Mesenchymal stem cell (in vitro differentiated cells and primary cell): ENCODE measurements at regions not wholly inside any gene's neighbourhood (a gene's known extent, or its start where the extent isn't known, plus 50 kb on each side); places are given as distances from the start of the nearest gene placed in this dataset.

Source experiments
- DNase-seq: peaks from one replicate; pipeline ENCODE4 v3.0.0-alpha.2; 2013
- H2AFZ ChIP-seq: one replicate; pipeline ENCODE4 v1.6.1; 2013; ENCODE audit warnings: low read depth, mild to moderate bottlenecking, control low read depth, inconsistent platforms, low read length, moderate library complexity
- H2AK5ac ChIP-seq: 2 replicates; pipeline ENCODE4 v1.6.1; 2013; ENCODE audit warnings: low read length, moderate library complexity, mild to moderate bottlenecking, inconsistent platforms; ENCODE audit not compliant: severe bottlenecking
- H2BK120ac ChIP-seq: one replicate; pipeline ENCODE4 v1.6.1; 2013; ENCODE audit warnings: low read depth, mild to moderate bottlenecking, inconsistent platforms, low read length, moderate library complexity
- H2BK12ac ChIP-seq, 2 experiments: one replicate each; pipeline ENCODE4 v1.6.1; 2013; ENCODE audit warnings: inconsistent platforms in 2 of 2, low read length in 2 of 2, mild to moderate bottlenecking in 2 of 2, moderate library complexity in 2 of 2, control low read depth in 1 of 2
- H2BK15ac ChIP-seq: one replicate; pipeline ENCODE4 v1.6.1; 2013; ENCODE audit warnings: mild to moderate bottlenecking, low read depth, inconsistent platforms; ENCODE audit not compliant: poor library complexity, severe bottlenecking
- H2BK5ac ChIP-seq: 2 replicates; pipeline ENCODE4 v1.6.1; 2013; ENCODE audit warnings: low read depth, mild to moderate bottlenecking, low read length, control low read depth, inconsistent platforms; ENCODE audit not compliant: poor library complexity, severe bottlenecking
- H3K14ac ChIP-seq, 2 experiments: one replicate each; pipeline ENCODE4 v1.6.1; 2013; ENCODE audit warnings: inconsistent platforms in 2 of 2, low read length in 2 of 2, control low read depth in 1 of 2, mild to moderate bottlenecking in 1 of 2, moderate library complexity in 1 of 2
- H3K18ac ChIP-seq, 2 experiments: one replicate each; pipeline ENCODE4 v1.6.1; 2013; ENCODE audit warnings: inconsistent platforms in 2 of 2, low read length in 2 of 2, control low read depth in 1 of 2, low read depth in 1 of 2, mild to moderate bottlenecking in 1 of 2
- H3K23ac ChIP-seq, 2 experiments: one replicate each; pipeline ENCODE4 v1.6.1; 2013; ENCODE audit warnings: inconsistent platforms in 2 of 2, low read length in 2 of 2, mild to moderate bottlenecking in 2 of 2, moderate library complexity in 2 of 2, control low read depth in 1 of 2
- H3K27ac ChIP-seq: 2 replicates; pipeline ENCODE4 v1.5.1; 2013; ENCODE audit warnings: mild to moderate bottlenecking, moderate library complexity, low read length, control low read depth, inconsistent platforms; ENCODE audit not compliant: poor library complexity, severe bottlenecking
- H3K27me3 ChIP-seq, 2 experiments: 2 replicates each; pipeline versions ENCODE4 v1.6.1 to v1.7.0; 2013; ENCODE audit warnings: low read length in 2 of 2, mild to moderate bottlenecking in 2 of 2, moderate library complexity in 2 of 2, control low read depth in 1 of 2, inconsistent platforms in 1 of 2; ENCODE audit not compliant: control insufficient read depth in 1 of 2, insufficient read depth in 1 of 2
- H3K36me3 ChIP-seq, 2 experiments: 2 replicates each; pipeline versions ENCODE4 v1.6.1 to v1.7.0; 2013; ENCODE audit warnings: low read length in 2 of 2, control low read depth in 1 of 2, inconsistent platforms in 1 of 2, low read depth in 1 of 2, mild to moderate bottlenecking in 1 of 2; ENCODE audit not compliant: insufficient read depth in 2 of 2, control insufficient read depth in 1 of 2
- H3K4ac ChIP-seq, 2 experiments: one replicate each; pipeline ENCODE4 v1.6.1; 2013; ENCODE audit warnings: inconsistent platforms in 2 of 2, low read length in 2 of 2, mild to moderate bottlenecking in 2 of 2, moderate library complexity in 2 of 2, control low read depth in 1 of 2, low read depth in 1 of 2
- H3K4me1 ChIP-seq: 2 replicates; pipeline ENCODE4 v1.6.1; 2013; ENCODE audit warnings: low read depth, low read length, control low read depth; ENCODE audit not compliant: control insufficient read depth, insufficient read depth
- H3K4me2 ChIP-seq: 2 replicates; pipeline ENCODE4 v1.6.1; 2013; ENCODE audit warnings: low read length, mild to moderate bottlenecking, inconsistent platforms; ENCODE audit not compliant: poor library complexity, severe bottlenecking
- H3K4me3 ChIP-seq, 2 experiments: 2 replicates each; pipeline versions ENCODE4 v1.5.1 to v1.7.0; 2013; ENCODE audit warnings: low read length in 2 of 2, mild to moderate bottlenecking in 2 of 2, control low read depth in 1 of 2, low read depth in 1 of 2; ENCODE audit not compliant: insufficient read depth in 1 of 2
- H3K79me1 ChIP-seq: replicated peaks from 2 replicates; pipeline ENCODE4 v1.6.1; 2013; ENCODE audit warnings: mild to moderate bottlenecking, control low read depth, low read length, inconsistent platforms; ENCODE audit not compliant: poor library complexity, severe bottlenecking
- H3K9ac ChIP-seq: 2 replicates; pipeline ENCODE4 v1.7.0; 2013; ENCODE audit warnings: mild to moderate bottlenecking, low read length, moderate library complexity
- H3K9me3 ChIP-seq: 2 replicates; pipeline ENCODE4 v1.7.0; 2013; ENCODE audit warnings: mild to moderate bottlenecking, low read length; ENCODE audit not compliant: control insufficient read depth
- H4K8ac ChIP-seq: one replicate; pipeline ENCODE4 v1.6.1; 2013; ENCODE audit warnings: inconsistent platforms, mild to moderate bottlenecking, low read length, moderate library complexity
- H4K91ac ChIP-seq: one replicate; pipeline ENCODE4 v1.6.1; 2013; ENCODE audit warnings: mild to moderate bottlenecking, low read length, inconsistent platforms
- WGBS: methylation state at CpG from one replicate; pipeline ENCODE4 v1.1.7; 2013; ENCODE audit warnings: mixed read lengths; 5-methylcytosine and 5-hydroxymethylcytosine counted together

DNA sequence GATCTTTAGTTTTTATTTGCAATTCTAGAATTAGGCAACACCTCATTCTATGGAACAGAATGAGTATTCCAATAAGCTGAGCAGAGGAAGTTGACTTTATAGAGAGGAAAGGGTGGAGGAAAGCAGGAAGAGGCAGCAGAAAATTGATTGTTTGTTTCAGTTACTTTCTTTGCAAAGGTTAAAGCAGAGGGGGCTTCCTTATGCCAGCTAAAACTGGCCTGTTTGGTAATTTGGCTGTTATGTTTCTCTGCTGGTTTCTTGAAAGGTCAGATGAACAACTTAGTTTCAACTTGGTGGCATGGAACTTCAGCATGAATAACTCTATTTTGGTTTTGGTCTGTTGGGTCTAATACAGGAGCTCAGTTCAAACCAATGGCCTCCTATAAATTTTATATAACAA is 190.9 kb upstream of the IL12A start:
- Histone ChIP-seq H3K79me1 (peaks cover 8% of the 10 kb centered on the region), H3K36me3 (no peaks in the 10 kb centered on the region), H4K91ac (no peak overlapping the region), H2AFZ (no peak overlapping the region), H3K4me1 (peaks cover 12% of the 10 kb centered on the region), H4K8ac (no peak overlapping the region), H2BK15ac (no peak overlapping the region), H3K4me3 (no peak overlapping the region), H3K9ac (peak overlapping the region; percentile 83), H3K4ac (no peak overlapping the region), H2BK5ac (no peak overlapping the region), H3K23ac (no peak overlapping the region), H3K27me3 (no peaks in the 10 kb centered on the region), H2AK5ac (peak overlapping the region; percentile 86), H3K9me3 (no peaks in the 10 kb centered on the region), H3K18ac (peak overlapping the region in 1 of 2 experiments; percentile 46), H3K27ac (peak overlapping the region; percentile 87), H3K14ac (no peak overlapping the region), H3K4me2 (no peak overlapping the region), H2BK120ac (no peak overlapping the region), H2BK12ac (no peak overlapping the region)
- no peak for DNase-seq

DNA sequence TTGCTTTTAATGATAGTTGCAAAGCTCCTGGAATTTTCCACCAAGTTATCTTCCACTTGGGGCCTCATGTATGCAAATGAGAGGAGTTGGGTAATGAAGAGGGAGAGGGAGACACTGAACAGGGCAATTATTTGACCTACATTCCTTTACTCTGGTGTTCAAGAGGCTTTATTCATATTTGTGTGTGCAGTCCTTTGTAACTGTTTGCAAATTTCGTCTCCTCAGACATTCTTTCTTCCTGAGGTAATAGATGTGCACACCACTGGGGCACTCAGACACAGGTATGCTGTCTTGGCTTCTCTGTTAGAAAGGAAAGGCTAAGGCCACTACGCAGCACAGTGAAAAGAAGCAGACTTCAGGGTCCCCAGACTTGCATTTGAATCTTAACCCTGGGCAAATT is 189.7 kb upstream of the IL12A start:
- Histone ChIP-seq H3K4ac (no peak overlapping the region), H3K27me3 (no peaks in the 10 kb centered on the region), H2AFZ (no peak overlapping the region), H3K9me3 (no peaks in the 10 kb centered on the region), H3K4me3 (no peak overlapping the region), H4K8ac (no peak overlapping the region), H3K36me3 (no peaks in the 10 kb centered on the region), H3K14ac (no peak overlapping the region), H4K91ac (no peak overlapping the region), H3K79me1 (peaks cover 8% of the 10 kb centered on the region), H3K9ac (peak overlapping the region; percentile 10), H3K4me1 (peaks cover 12% of the 10 kb centered on the region), H3K4me2 (no peak overlapping the region), H2BK15ac (no peak overlapping the region), H3K27ac (peak overlapping the region; percentile 96), H3K18ac (no peak overlapping the region), H2BK120ac (no peak overlapping the region), H3K23ac (no peak overlapping the region), H2BK12ac (no peak overlapping the region), H2BK5ac (peak overlapping the region; percentile 92), H2AK5ac (no peak overlapping the region)
- DNase-seq: peak; percentile 82
- WGBS: 28% methylated on average over 2 of the region's 2 CpGs

- H3K27ac ChIP-seq: peak overlapping the region; percentile 1
- H3K23ac ChIP-seq: no peak overlapping the region
- no peaks in the 10 kb centered on the region for H3K79me1 ChIP-seq
- WGBS: 53% methylated on average over 4 of the region's 6 CpGs
- H3K9me3 ChIP-seq: no peaks in the 10 kb centered on the region
- no peak overlapping the region for H2BK15ac ChIP-seq
- H2AK5ac ChIP-seq: peak overlapping the region; percentile 69
- no peak overlapping the region for H4K8ac ChIP-seq
- H2BK5ac ChIP-seq: no peak overlapping the region
- peak overlapping the region in 1 of 2 experiments; percentile 50 for H3K4ac ChIP-seq
- H3K27me3 ChIP-seq: no peaks in the 10 kb centered on the region
- DNase-seq: no peak
- H3K18ac ChIP-seq: peak overlapping the region in 1 of 2 experiments; percentile 49
- H4K91ac ChIP-seq: no peak overlapping the region
- peaks cover 14% of the 10 kb centered on the region for H3K4me1 ChIP-seq
- no peak overlapping the region for H3K14ac ChIP-seq
- no peak overlapping the region for H2AFZ ChIP-seq
- no peak overlapping the region for H3K4me3 ChIP-seq
- H3K36me3 ChIP-seq: no peaks in the 10 kb centered on the region
- no peak overlapping the region for H3K4me2 ChIP-seq
- H2BK120ac ChIP-seq: no peak overlapping the region
- peak overlapping the region in 1 of 2 experiments; percentile 24 for H2BK12ac ChIP-seq
- peak overlapping the region; percentile 11 for H3K9ac ChIP-seq
These were observed 188.0 kb upstream of the IL12A start for GRCh38 chr3:159800434-159801155.

DNA sequence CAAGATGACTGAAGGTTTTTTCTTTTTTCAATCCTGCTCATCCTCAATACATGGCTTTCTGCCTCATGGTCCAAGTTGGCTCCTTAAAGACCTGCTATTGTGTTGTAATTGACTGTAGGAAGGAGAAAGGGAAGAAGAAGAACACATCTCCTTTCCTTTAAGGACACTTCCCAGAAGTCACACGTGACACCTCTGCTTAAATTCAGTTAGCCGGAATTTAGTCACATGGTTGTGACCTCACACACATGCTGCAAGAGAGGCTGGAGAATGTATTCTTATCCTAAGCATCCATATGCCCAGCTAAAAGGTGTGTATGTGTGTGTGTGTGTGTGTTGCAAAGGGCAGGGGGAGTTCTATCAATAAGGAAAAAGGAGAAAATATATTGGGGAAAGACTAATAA is 185.8 kb upstream of the IL12A start:
- no peak overlapping the region for H2BK120ac ChIP-seq
- 89% methylated on average over 2 of the region's 2 CpGs for WGBS

More for the DNA sequence above, 185.8 kb upstream of the IL12A start:
- peaks cover 11% of the 10 kb centered on the region for H3K4me1 ChIP-seq
- H4K8ac ChIP-seq: no peak overlapping the region
- no peaks in the 10 kb centered on the region for H3K27me3 ChIP-seq
- H3K23ac ChIP-seq: no peak overlapping the region
- no peak overlapping the region for H4K91ac ChIP-seq
- H3K14ac ChIP-seq: no peak overlapping the region
- H2BK12ac ChIP-seq: no peak overlapping the region
- H2AK5ac ChIP-seq: no peak overlapping the region
- H2AFZ ChIP-seq: no peak overlapping the region
- peak overlapping the region in 1 of 2 experiments; percentile 64 for H3K18ac ChIP-seq
- peaks cover 5% of the 10 kb centered on the region for H3K79me1 ChIP-seq
- no peaks in the 10 kb centered on the region for H3K9me3 ChIP-seq
- no peak overlapping the region for H2BK5ac ChIP-seq
- no peak overlapping the region for H2BK15ac ChIP-seq
- H3K27ac ChIP-seq: no peak overlapping the region
- H3K36me3 ChIP-seq: no peaks in the 10 kb centered on the region
- no peak overlapping the region for H3K4ac ChIP-seq
- H3K4me2 ChIP-seq: no peak overlapping the region
- DNase-seq: no peak
- no peak overlapping the region for H3K9ac ChIP-seq
- H3K4me3 ChIP-seq: no peak overlapping the region
